Posterior cingulate gyrus (tissue), 11 donors: ENCODE measurements at regions not wholly inside any gene's neighbourhood (a gene's known extent, or its start where the extent isn't known, plus 50 kb on each side); places are given as distances from the start of the nearest gene placed in this dataset.
"Not testable (repeated sequence)": the region's sequence is repeated elsewhere in the genome, so short reads cannot be mapped to it uniquely, and the experiment has no call there.

Experiments
- DNase-seq, 10 donors: peaks; one replicate each; pipeline versions ENCODE4 v3.0.0 to v3.0.0-alpha.2; 2020 to 2021; ENCODE audit warnings: mixed read lengths in 3 of 10
- intact Hi-C: fragments of 100-400 bp; cut with DNase I; formaldehyde crosslinking; loops from one replicate; pipeline ENCODE4 v1.15.1; 2023

- intact Hi-C loops = no loop called here
- no peak for DNase-seq
Measured at GRCh38 chr11:103705642-103706041, 330.8 kb upstream of the DDI1 start.

- intact Hi-C loops = no loop called here
Measured at GRCh38 chr11:103709371-103709770, 327.1 kb upstream of the DDI1 start.

GRCh38 chr11:103714246-103714645 lies 322.2 kb upstream of the DDI1 start:
- DNase-seq = no peak
- intact Hi-C loops = no loop called here

More at GRCh38 chr11:103709371-103709770, 327.1 kb upstream of the DDI1 start:
- no peak for DNase-seq

- intact Hi-C loops = no loop called here
- peak in 1 of 10 donors; percentile 65 for DNase-seq
Measured at GRCh38 chr11:103716363-103716762, 320.1 kb upstream of the DDI1 start.

GRCh38 chr11:103727262-103727661 lies 309.2 kb upstream of the DDI1 start:
- no peak for DNase-seq
- intact Hi-C loops = no loop called here

GRCh38 chr11:103729617-103730016 lies 306.8 kb upstream of the DDI1 start:
- intact Hi-C loops = no loop called here
- no peak for DNase-seq

GRCh38 chr11:103730131-103730940 lies 306.1 kb upstream of the DDI1 start:
- no peak for DNase-seq
- intact Hi-C loops = no loop called here

- no peak for DNase-seq
- intact Hi-C loops = no loop called here
Measured at GRCh38 chr11:103731670-103732069, 304.8 kb upstream of the DDI1 start.

GRCh38 chr11:103733889-103734288 lies 302.6 kb upstream of the DDI1 start:
- DNase-seq = no peak
- intact Hi-C loops = no loop called here

- intact Hi-C loops = no loop called here
- no peak for DNase-seq
Measured at GRCh38 chr11:103735497-103736032, 300.9 kb upstream of the DDI1 start.

GRCh38 chr11:103736315-103737036 lies 300.0 kb upstream of the DDI1 start:
- no peak for DNase-seq
- intact Hi-C loops = no loop called here

- DNase-seq = peak in 2 of 10 donors; percentile 12
- intact Hi-C loops = no loop called here
Measured at GRCh38 chr11:103737037-103737622, 299.3 kb upstream of the DDI1 start.

- intact Hi-C loops = no loop called here
- peak in 1 of 10 donors; percentile 34 for DNase-seq
Measured at GRCh38 chr11:103737747-103738146, 298.7 kb upstream of the DDI1 start.

GRCh38 chr11:103739074-103739796 lies 297.2 kb upstream of the DDI1 start:
- DNase-seq = peak in 2 of 10 donors; percentile 28 to 52
- intact Hi-C loops = not testable (repeated sequence)

GRCh38 chr11:103744496-103745153 lies 291.8 kb upstream of the DDI1 start:
- intact Hi-C loops = no loop called here
- no peak for DNase-seq

- intact Hi-C loops = no loop called here
- DNase-seq = no peak
Measured at GRCh38 chr11:103749158-103749557, 287.3 kb upstream of the DDI1 start.

GRCh38 chr11:103768816-103769215 lies 267.6 kb upstream of the DDI1 start:
- DNase-seq = no peak
- intact Hi-C loops = no loop called here

- DNase-seq = no peak
- intact Hi-C loops = no loop called here
Measured at GRCh38 chr11:103773059-103773458, 263.4 kb upstream of the DDI1 start.

- intact Hi-C loops = no loop called here
- peak in 2 of 10 donors; percentile 66 to 67 for DNase-seq
Measured at GRCh38 chr11:103773537-103773936, 262.9 kb upstream of the DDI1 start.

- intact Hi-C loops = no loop called here
Measured at GRCh38 chr11:103779054-103779453, 257.4 kb upstream of the DDI1 start.

More at GRCh38 chr11:103779054-103779453, 257.4 kb upstream of the DDI1 start:
- no peak for DNase-seq
